ENCODE measurements at regions not wholly inside any gene's neighbourhood (a gene's known extent, or its start where the extent isn't known, plus 50 kb on each side); places are given as distances from the start of the nearest gene placed in this dataset.

DNA sequence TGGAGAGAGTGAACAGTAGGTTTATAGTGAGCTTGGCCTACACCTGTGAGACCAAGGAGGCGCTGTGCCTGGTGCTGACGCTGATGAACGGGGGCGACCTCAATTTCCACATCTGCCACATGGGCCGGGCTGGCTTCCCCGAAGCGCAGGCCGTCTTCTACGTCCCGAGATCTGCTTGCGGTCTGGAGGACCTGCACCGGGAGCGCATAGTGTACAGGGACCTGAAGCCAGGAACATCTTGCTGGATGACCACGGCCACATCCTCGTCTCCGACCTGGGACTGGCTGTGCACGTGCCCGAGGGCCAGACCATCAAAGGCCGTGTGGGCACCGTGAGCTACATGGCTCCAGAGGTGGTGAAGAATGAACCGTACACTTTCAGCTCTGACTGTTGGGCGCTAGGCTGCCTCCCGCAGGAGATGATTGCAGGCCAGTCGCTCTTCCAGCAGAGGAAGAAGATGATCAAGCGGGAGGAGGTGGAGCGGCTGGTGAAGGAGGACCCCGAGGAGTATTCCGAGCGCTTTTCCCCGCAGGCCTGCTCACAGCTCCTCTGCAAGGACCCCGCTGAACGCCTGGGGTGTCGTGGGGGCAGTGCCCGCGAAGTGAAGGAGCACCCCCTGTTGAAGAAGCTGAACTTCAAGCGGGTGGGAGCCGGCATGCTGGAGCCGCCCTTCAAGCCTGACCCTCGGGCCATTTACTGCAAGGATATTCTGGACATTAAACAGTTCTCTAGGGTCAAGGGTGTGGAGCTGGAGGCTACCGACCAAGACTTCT, 139.0 kb downstream of the ZDHHC20 start:
- no peak for DNase-seq

GRCh38 chr13:21320642-21321034, 138.5 kb downstream of the ZDHHC20 start:
- DNase-seq = no peak

DNA sequence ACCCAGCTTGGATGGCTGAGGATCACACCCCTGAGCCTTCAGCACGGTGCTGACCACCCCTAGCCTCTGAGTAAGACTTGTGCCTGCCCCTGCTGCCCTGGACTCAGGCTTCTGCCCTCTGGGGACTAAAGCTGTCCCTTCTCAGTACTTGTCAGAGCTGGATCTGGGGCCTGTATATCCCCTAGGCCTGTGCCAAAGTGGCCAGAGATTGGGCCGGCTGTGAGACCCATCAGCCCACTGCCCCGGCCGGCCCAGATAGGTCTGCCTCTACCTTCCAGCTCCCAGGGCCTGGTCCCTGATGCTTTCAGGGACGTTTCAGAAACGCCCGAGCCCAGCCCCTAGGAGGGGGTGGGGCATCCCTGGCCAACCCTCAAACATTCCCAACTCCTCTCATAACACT, 137.8 kb downstream of the ZDHHC20 start:
- DNase-seq = no peak

DNA sequence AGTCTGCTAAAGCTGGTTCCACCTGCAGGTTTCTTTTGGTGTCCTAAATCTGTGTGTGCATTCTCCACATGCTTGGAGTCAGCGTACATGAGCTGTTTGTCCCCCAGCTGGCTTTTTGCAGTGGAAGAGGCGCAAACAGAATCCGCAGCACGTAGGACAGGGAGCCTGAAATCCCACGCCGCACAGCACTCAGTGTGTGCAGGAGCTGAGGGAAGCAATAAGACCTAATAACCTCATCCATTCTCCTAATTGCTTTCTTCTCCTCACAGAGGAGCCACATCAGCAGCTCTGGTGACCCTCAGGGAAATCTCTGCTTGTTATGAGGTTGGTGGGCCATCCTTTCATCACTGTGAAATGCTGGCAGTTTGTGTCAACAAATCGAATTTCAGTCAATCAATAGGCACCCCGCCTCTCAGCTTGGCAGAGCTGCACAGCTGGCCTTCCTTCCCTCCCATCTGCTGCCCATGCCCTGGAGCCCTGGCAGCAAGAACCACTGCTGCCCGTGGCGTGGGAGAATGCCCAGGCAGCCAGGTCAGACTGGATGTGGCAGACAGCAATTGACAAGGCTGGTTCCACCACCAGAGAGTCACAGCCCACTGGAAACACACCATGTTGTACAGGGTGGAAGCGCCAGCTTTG, 136.7 kb downstream of the ZDHHC20 start:
- DNase-seq = no peak
